Central memory CD4-positive, alpha-beta T cell (primary cell): ENCODE measurements at regions not wholly inside any gene's neighbourhood (a gene's known extent, or its start where the extent isn't known, plus 50 kb on each side); places are given as distances from the start of the nearest gene placed in this dataset.

Experiments
- DNase-seq: peaks from one replicate; pipeline ENCODE4 v3.0.0; 2022

GRCh38 chr4:163582703-163583102, 88.2 kb downstream of the TMA16 start:
- DNase-seq: no peak

DNA sequence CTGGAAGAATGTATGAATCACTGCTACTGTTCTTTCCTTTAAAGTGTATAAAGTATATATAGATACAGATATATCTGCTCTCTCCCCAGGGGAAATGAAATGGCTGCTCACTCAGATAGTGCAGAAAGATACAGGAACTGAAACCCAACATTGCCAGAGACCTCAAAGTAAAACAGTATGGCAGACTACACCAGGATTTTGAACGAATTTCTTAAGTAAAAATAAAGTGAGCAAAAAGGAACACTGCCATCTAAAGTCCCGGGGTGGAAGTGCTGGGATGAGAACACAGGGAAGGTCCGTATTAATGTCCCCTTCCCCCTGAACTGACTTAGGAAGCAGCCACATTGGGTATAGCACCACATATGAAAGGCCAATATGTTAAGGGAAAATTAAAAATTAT, 93.4 kb downstream of the TMA16 start:
- no peak for DNase-seq

DNA sequence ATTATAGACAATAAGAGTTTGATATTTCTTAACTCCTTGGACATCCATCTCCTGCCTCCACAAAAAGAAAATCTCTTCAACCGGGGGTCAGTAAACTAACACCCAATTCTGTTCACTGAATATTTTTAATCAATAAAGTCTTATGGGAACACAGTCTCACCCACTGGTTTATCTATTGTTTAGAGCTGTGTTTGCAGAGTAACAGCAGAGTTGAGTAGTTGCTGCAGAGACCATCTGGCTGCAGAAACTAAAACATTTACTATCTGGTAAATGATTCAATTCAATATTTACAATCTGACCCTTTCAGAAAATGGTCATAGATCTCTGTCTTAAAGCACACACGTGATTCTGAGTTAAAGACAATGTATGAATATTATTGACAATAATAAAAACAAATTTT, 94.0 kb downstream of the TMA16 start:
- no peak for DNase-seq

DNA sequence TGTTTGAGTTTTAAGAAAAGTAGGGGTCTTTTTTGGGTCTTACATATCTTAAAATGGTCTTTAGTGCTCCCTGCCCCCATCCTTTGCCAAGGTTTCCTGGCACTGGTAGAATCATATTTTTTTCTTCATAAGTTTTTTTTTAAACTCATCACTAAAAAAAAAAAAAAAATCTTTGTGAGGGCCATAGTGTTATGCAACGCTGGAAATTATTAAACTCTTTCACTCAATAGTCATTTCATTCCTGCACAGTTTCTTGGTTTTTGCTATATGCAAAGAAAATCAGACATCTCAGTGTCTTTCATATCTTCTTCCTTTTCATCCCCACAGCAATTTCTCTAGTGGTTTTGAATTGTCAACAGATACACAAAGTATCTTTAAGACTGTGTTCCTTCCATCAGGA, 95.6 kb downstream of the TMA16 start:
- DNase-seq: no peak

DNA sequence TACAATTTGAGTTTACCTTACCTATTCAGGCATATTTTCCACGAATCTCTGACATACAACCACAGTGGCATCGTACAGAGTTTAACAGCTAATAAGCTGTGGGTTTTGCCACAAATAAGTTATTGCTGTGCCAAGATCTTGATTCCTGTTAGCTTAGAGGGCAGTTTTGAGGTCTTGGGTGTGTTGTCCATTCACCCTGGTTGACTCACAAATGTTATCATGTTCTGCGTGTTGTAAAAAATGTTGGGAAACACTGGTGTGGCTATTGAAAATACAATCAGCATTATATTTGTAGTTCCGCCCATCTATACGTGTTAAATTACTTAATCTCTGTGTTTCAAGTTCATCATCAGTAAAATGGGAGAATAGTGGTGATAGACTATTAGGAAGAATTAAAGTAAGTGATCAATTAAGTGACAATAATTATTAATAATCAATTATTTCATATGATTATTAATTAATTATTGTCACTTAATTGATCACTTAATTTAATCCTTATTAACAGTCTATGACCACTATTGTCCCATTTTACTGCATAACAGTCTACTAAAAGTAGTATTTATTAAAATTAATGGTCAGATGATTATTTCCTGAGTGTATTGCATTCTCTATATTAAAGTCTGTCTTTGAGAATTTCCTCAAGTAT, 96.3 kb downstream of the TMA16 start:
- DNase-seq: no peak

GRCh38 chr4:163591614-163592020, 97.1 kb downstream of the TMA16 start:
- DNase-seq: no peak

- no peak for DNase-seq
These were observed 97.7 kb downstream of the TMA16 start for GRCh38 chr4:163592212-163592611.

DNA sequence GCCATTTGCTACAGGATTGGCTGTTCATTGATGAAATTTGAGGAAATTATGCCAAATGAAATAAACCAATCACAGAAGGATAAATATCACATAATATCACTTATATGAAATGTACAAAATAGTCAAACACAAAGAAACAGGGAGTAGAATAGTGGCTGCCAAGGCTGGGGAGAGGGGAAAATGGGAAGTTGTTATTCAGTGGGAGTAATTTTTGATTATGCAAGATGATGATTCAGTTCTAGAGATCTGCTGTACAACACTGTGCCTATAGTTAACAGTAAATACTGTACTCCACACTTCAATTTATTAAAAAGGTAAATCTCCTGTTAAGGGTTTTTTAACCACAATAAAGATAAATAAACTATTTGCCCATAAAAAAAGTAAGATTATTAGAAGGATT, 101.1 kb downstream of the TMA16 start:
- no peak for DNase-seq

DNA sequence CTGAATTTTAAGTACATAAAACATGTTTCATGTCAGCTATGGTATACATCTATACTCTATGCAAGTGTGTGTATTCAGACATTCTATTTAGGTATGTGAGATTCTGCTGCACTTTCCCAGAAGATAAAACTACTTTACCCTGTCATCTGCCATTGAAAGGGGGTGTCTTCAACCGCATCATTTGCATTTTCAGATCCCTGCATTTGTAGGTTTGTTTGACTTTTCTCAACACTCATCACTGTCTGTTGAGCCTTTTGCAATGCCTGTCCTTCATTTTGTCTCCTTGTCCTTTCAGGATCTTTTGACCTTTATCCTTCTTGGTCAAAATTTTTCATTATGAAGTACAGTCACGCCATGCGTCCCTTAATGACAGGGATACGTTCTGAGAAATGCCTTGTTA, 103.5 kb downstream of the TMA16 start:
- DNase-seq: no peak

- DNase-seq: no peak
These were observed 104.0 kb downstream of the TMA16 start for GRCh38 chr4:163598489-163598888.

GRCh38 chr4:163600727-163601126, 106.2 kb downstream of the TMA16 start:
- DNase-seq: no peak

DNA sequence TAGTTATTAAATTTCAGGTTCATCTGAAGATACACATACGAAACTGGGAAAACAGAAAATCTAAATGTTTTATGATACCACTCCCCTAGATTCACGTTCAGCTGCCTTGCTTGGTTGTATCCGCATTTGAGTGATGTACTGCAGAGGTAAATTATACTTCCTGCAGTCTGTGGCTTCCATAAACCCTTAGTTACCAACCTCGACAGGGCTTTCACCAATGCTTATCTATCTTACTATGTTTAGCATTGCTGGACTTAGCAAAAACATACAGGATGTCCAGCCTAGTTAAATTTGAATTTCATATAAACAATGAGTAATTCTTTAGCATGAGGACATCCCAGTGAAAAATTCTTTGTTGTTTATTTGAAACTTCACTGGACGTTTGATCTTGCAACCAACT, 108.8 kb downstream of the TMA16 start:
- DNase-seq: no peak

DNA sequence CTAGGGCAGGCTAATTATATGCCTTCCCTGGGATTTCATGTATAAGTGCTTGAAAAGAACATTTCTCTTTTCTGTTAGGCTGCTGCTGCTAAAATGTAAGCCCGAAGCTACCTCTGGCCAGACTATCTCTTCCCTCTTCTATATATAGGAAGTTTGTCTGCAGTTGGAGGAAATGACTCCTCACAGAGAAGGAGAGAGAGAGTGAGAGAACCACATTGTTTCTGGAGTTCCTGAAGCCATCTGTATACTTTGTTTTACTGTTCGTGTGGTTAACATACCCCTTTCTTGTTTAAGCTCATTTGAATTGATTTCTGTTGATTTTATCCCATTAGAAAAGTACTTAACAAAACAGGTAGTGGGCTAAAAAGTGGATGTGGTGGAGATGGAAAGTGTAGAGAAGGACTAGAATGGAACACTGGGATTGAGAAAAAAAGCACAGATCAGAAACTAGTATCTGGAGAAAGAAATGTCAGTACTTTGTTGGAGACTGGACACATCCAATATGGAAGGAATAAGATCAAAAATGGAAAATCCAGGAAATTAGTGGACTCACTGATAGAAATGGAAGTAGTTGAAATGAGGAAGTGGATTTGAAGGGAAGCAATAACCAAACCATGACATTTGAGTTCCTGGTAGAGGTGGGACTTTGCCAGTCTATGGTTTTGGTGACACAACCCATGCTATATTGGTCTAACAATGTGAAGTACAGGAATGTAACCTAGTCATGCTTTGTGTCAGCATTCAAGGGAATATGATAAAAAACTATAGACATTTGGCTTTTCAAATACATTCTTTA, 112.6 kb downstream of the TMA16 start:
- no peak for DNase-seq

DNA sequence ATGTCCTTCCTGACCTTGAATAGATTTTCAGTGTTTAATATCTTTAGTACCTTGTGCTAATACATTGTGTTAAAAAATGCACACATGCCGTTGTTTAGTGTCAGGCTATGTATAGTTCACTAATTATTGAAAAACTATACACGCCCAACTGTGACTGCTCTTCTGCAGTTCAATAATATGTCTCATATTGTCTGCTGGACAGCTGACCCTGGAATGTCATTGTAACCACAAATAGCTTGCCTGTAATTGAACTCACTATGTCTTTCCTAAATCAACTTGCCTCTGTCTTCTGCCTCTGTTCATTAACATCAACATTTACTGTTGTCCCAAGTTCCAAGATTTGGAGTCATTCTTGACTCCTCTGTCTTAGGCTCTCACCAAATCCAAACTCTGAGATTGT, 114.5 kb downstream of the TMA16 start:
- DNase-seq: no peak

GRCh38 chr4:163610648-163611047, 116.2 kb downstream of the TMA16 start:
- no peak for DNase-seq

GRCh38 chr4:163611182-163611581, 116.7 kb downstream of the TMA16 start:
- no peak for DNase-seq

DNA sequence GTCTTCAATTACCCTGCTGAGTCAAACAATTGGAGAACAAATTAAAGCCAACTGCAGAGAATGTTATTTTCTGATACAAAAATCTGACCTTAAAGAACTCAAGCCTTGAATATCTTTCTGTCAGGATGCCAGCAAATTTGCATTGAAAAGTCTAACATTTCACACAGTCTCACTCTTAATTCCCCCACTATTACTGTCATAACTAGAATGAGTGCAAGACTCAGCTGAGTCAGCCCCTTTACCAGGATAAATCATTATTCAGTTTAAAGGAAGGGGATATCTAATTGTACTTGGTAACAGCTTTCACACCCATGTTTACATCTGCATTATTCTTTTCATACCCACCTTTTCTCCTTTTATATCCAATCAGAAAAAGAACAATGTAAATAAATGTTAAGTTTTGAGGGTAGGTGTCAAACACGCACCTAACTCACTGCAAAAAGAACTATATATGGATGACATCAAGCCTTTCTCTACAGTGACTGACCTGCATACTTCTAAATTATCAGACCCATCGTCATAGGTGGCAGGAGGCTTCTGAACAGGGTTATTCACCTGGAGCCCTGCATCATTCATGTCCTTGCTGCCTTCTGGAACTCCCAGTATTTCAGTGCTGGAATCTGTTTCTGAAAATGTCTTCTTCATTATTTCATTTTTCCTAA, 117.4 kb downstream of the TMA16 start:
- no peak for DNase-seq

DNA sequence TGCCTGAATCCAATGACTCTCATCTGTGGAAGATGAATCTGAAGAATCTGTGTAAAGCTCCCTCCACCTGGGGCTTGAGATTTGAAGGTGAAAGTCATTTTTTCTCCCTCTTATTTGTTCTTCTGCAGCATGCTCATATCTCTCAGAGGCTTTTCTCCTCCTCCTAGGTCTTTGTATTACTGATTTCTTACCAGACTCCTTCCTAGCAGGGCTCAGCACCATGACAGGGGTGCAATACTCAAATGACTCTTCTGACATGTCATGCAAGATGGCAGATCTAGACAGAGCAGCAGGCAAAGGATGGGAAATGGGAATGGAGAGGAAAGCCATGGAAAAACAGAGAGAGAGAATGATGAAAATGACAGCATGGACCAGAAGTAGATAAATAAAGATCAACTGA, 118.3 kb downstream of the TMA16 start:
- DNase-seq: no peak

- no peak for DNase-seq
These were observed 118.9 kb downstream of the TMA16 start for GRCh38 chr4:163613383-163613782.

- no peak for DNase-seq
These were observed 120.4 kb downstream of the TMA16 start for GRCh38 chr4:163614866-163615265.

DNA sequence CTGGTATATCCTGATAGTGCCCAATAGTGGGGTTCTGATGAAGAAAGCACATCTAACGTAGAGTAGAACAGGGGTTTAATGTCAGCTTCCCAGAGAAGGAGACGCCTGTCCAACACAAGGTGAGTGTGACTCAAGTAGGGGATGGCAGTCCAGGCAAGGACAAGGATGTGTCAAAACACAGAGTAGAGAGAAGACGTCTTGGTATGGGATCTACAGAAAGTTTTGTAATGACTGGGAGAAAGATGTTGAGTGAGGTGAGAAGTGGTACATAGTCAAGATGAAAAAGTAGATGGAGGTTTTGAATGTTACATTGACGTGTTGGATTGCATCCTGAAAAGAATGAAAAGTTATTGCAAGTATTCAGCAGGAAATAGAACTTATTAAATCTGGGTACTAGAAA, 124.4 kb downstream of the TMA16 start:
- no peak for DNase-seq

DNA sequence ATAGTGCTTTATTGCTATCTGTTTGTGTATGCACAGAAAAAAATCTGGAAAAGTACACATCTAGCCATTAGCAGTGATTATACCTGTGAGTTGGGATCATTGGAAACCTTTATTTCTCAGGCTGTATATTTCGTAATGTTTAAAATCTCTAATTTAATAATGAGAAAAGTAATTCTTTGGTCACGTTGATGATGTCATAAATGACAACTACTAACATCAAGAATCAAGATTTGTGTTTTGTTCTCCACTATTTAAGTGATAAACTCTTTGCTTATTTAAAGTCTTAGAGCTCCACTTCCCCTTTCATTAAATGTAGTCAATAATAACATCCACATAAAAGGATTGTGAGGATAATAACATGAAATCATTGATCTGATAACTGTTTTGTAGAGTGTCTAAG, 126.2 kb downstream of the TMA16 start:
- no peak for DNase-seq

DNA sequence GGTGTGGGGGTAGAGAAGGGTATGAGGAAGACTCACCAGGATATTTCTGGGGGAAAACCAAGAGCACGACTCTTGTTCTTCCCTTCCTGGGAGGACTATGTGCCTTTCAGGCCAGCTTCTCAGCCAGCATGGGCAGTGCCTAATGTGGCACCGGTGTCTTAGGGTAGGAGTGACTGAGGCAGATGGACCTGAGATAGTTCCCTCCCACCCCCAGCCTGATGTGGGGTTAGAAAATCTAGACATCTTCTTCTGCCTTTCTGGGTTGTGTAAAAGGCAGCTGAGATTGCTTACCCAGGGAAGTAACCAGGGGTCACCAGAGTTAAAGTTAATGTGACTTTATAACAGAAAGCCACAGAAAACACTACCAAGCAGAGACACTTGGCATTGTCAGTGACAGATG, 127.3 kb downstream of the TMA16 start:
- DNase-seq: no peak

GRCh38 chr4:163622379-163623035, 128.0 kb downstream of the TMA16 start:
- DNase-seq: no peak
